CD4-positive, alpha-beta T cell treated with Interferon gamma for 1 hour (primary cell): ENCODE measurements at regions not wholly inside any gene's neighbourhood (a gene's known extent, or its start where the extent isn't known, plus 50 kb on each side); places are given as distances from the start of the nearest gene placed in this dataset.

Experiments
- DNase-seq: peaks from one replicate; pipeline ENCODE4 v3.0.0-alpha.2; 2020

GRCh38 chr11:116503216-116504160 lies 269.3 kb downstream of the BUD13 start:
- no peak for DNase-seq

GRCh38 chr11:116502641-116503061 lies 270.1 kb downstream of the BUD13 start:
- DNase-seq, result no peak

GRCh38 chr11:116501728-116502127 lies 271.1 kb downstream of the BUD13 start:
- no peak for DNase-seq

GRCh38 chr11:116500947-116501602 lies 271.7 kb downstream of the BUD13 start:
- DNase-seq, result no peak

GRCh38 chr11:116500026-116500946 lies 272.5 kb downstream of the BUD13 start:
- DNase-seq, result no peak

GRCh38 chr11:116499396-116500003 lies 273.3 kb downstream of the BUD13 start:
- peak; percentile 7 for DNase-seq

- no peak for DNase-seq
Measured at GRCh38 chr11:116498161-116498560, 274.6 kb downstream of the BUD13 start.

GRCh38 chr11:116492600-116492999 lies 280.2 kb downstream of the BUD13 start:
- no peak for DNase-seq

GRCh38 chr11:116488836-116489389 lies 283.9 kb downstream of the BUD13 start:
- no peak for DNase-seq

GRCh38 chr11:116485425-116485824 lies 287.4 kb downstream of the BUD13 start:
- no peak for DNase-seq

- DNase-seq, result no peak
Measured at GRCh38 chr11:116482716-116483115, 290.1 kb downstream of the BUD13 start.

- DNase-seq, result no peak
Measured at GRCh38 chr11:116481126-116481675, 291.6 kb downstream of the BUD13 start.

- no peak for DNase-seq
Measured at GRCh38 chr11:116478669-116479668, 293.8 kb downstream of the BUD13 start.

GRCh38 chr11:116478205-116478604 lies 294.6 kb downstream of the BUD13 start:
- no peak for DNase-seq

- no peak for DNase-seq
Measured at GRCh38 chr11:116473790-116474346, 298.9 kb downstream of the BUD13 start.

- DNase-seq, result no peak
Measured at GRCh38 chr11:116473206-116473769, 299.5 kb downstream of the BUD13 start.

GRCh38 chr11:116472651-116473050 lies 300.1 kb downstream of the BUD13 start:
- DNase-seq, result no peak

- DNase-seq, result no peak
Measured at GRCh38 chr11:116471608-116472256, 301.1 kb downstream of the BUD13 start.

- DNase-seq, result no peak
Measured at GRCh38 chr11:116468699-116469098, 304.1 kb downstream of the BUD13 start.
